Common myeloid progenitor, CD34-positive (primary cell): ENCODE measurements at regions not wholly inside any gene's neighbourhood (a gene's known extent, or its start where the extent isn't known, plus 50 kb on each side); places are given as distances from the start of the nearest gene placed in this dataset.

ENCODE experiments used
- CTCF ChIA-PET: fragments of 350-600 bp; sonication (Branson Sonifier 250); formaldehyde crosslinking; loops from one replicate; lab custom pipeline; 2021; ENCODE audit warnings: antibody characterized with exemption; lab: Charles Lee
- POLR2A ChIA-PET: fragments of 350-600 bp; sonication (Branson Sonifier 250); formaldehyde crosslinking; loops from one replicate; lab custom pipeline; 2021; ENCODE audit warnings: antibody characterized with exemption; lab: Charles Lee
- DNase-seq, 3 donors: peaks; one replicate each; pipeline versions ENCODE4 v3.0.0 to v3.0.0-alpha.2; 2013
- H3K27ac ChIP-seq, 2 experiments: 1 replicate in 1 of 2; 2 replicates in 1 of 2; pipeline ENCODE4 v1.7.0; 2013; ENCODE audit warnings: inconsistent platforms in 2 of 2, low read length in 2 of 2, mild to moderate bottlenecking in 2 of 2, low read depth in 1 of 2, moderate library complexity in 1 of 2; ENCODE audit not compliant: severe bottlenecking in 2 of 2, insufficient read depth in 1 of 2, poor library complexity in 1 of 2
- H3K27me3 ChIP-seq, 5 experiments: replicated peaks in 2 of 5; 1 replicate in 3 of 5; 2 replicates in 2 of 5; pipeline versions ENCODE4 v1.6.1 to v1.7.0; 2013; ENCODE audit warnings: low read length in 4 of 5, mild to moderate bottlenecking in 2 of 5, moderate library complexity in 2 of 5, inconsistent platforms in 1 of 5; ENCODE audit not compliant: insufficient read depth in 5 of 5, control insufficient read depth in 4 of 5
- H3K36me3 ChIP-seq, 4 experiments: 1 replicate in 2 of 4; 2 replicates in 2 of 4; pipeline versions ENCODE4 v1.6.1 to v1.7.0; 2013; ENCODE audit warnings: low read length in 3 of 4, control low read depth in 1 of 4, mild to moderate bottlenecking in 1 of 4; ENCODE audit not compliant: control insufficient read depth in 4 of 4, insufficient read depth in 4 of 4
- H3K4me1 ChIP-seq, 4 experiments: 1 replicate in 3 of 4; 2 replicates in 1 of 4; pipeline versions ENCODE4 v1.6.1 to v1.7.1; 2013; ENCODE audit warnings: low read length in 3 of 4, mild to moderate bottlenecking in 3 of 4, control low read depth in 1 of 4, inconsistent platforms in 1 of 4, moderate library complexity in 1 of 4; ENCODE audit not compliant: control insufficient read depth in 4 of 4, insufficient read depth in 4 of 4; ENCODE audit errors: control extremely low read depth in 1 of 4
- H3K4me3 ChIP-seq, 7 experiments: 1 replicate in 4 of 7; 2 replicates in 3 of 7; pipeline versions ENCODE4 v1.5.1 to v1.7.0; 2013; ENCODE audit warnings: mild to moderate bottlenecking in 7 of 7, low read length in 6 of 7, moderate library complexity in 6 of 7, inconsistent platforms in 2 of 7, low read depth in 2 of 7, control low read depth in 1 of 7; ENCODE audit not compliant: insufficient read depth in 4 of 7, control insufficient read depth in 1 of 7; ENCODE audit errors: extremely low read depth in 1 of 7
- H3K9me3 ChIP-seq, 5 experiments: 1 replicate in 4 of 5; 2 replicates in 1 of 5; pipeline versions ENCODE4 v1.6.1 to v1.7.1; 2013; ENCODE audit warnings: low read length in 4 of 5, mild to moderate bottlenecking in 2 of 5, inconsistent platforms in 1 of 5, low read depth in 1 of 5, moderate library complexity in 1 of 5; ENCODE audit not compliant: control insufficient read depth in 4 of 5, insufficient read depth in 2 of 5; ENCODE audit errors: control extremely low read depth in 1 of 5
- whole genome bisulfite sequencing: methylation state at CpG from one replicate; pipeline ENCODE4 v1.1.5; 2013; ENCODE audit not compliant: insufficient coverage; 5-methylcytosine and 5-hydroxymethylcytosine counted together

DNA sequence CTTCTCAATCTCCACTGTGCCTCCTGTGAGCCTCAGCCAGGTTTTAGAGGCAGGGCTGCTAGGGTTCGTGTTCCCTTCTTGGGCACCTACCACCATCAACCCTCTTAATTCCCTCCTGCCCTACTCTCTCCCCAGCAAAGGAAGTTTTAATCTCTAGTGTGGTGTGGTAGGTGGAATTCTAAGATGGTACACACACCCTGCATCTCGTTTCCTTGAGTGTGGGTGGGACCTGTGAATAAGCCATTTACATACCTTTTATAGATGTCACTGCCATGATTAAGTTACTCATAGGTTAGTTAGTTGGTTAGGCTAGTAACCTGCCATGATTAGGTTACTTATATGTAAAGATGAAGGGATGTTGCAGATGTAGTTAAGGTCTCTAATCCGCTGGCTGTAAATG, 114.8 kb upstream of the VRK1 start:
- ChIA-PET POLR2A (no interaction called here), CTCF (no interaction called here)
- Histone ChIP-seq H3K36me3 (no peaks in the 10 kb centered on the region), H3K9me3 (no peaks in the 10 kb centered on the region), H3K4me3 (no peak overlapping the region), H3K4me1 (no peaks in the 10 kb centered on the region), H3K27ac (no peak overlapping the region), H3K27me3 (peaks cover 0 to 2% (median 0%) of the 10 kb centered on the region in 5 experiments)
- WGBS = 100% methylated on average over 1 of the region's 3 CpGs
- DNase-seq = no peak

DNA sequence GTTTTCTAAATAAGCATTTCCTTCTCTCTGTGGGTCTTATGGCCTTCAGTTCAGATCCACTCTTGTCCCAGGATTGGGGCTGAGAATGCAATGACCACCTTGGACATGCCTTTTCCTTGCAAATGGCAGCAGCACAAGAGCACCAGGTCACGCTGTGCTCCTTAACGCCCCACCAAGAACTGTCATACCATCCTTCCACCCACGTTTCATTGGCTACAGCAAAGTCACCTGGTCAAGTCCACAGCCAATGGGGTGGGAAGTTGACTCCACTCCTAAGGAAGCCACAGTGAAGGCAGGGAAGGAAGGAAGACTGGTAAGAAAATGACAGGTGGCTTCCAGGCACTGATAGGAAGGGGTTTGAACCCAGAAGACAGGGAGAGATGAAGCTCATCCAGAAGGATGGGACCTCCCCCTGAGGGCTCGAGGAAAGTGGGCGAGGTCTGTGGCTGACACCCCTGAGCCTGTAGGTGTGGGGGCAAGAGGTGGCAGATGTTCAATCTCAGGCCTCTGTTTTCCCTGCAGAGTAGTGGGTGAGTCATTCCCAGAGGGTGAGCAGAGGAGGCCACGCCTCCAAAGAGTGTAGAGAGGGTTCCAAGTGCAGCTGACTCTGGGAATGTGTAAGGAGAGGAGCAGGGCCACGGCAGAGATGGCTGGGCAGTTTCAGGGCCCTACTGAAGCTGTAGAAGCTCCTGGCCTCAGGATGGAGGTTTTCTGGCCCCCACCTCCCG, 113.5 kb upstream of the VRK1 start:
- DNase-seq = no peak
- Histone ChIP-seq H3K4me1 (no peaks in the 10 kb centered on the region), H3K27me3 (peaks cover 0 to 2% (median 0%) of the 10 kb centered on the region in 5 experiments), H3K27ac (no peak overlapping the region), H3K4me3 (no peak overlapping the region), H3K9me3 (no peaks in the 10 kb centered on the region), H3K36me3 (no peaks in the 10 kb centered on the region)
- POLR2A ChIA-PET = no interaction called here
- 91% methylated on average over 5 of the region's 8 CpGs for WGBS
- CTCF ChIA-PET = no interaction called here

GRCh38 chr14:96686126-96686525, 111.1 kb upstream of the VRK1 start:
- WGBS = 100% methylated on average over 1 of the region's 3 CpGs
- ChIA-PET POLR2A (no interaction called here), CTCF (no interaction called here)
- peaks cover 0 to 3% (median 2%) of the 10 kb centered on the region in 5 experiments for H3K27me3 ChIP-seq
- peaks cover 0 to 2% (median 0%) of the 10 kb centered on the region in 5 experiments for H3K9me3 ChIP-seq
- no peaks in the 10 kb centered on the region for H3K4me1 ChIP-seq
- no peak overlapping the region for H3K27ac ChIP-seq
- no peak for DNase-seq
- no peak overlapping the region for H3K4me3 ChIP-seq
- no peaks in the 10 kb centered on the region for H3K36me3 ChIP-seq

- Histone ChIP-seq H3K27ac (no peak overlapping the region), H3K9me3 (peaks cover 0 to 3% (median 0%) of the 10 kb centered on the region in 5 experiments), H3K4me3 (no peak overlapping the region), H3K4me1 (no peaks in the 10 kb centered on the region), H3K36me3 (no peaks in the 10 kb centered on the region), H3K27me3 (peaks cover 0 to 3% (median 2%) of the 10 kb centered on the region in 5 experiments)
- CTCF ChIA-PET = no interaction called here
- no peak for DNase-seq
- POLR2A ChIA-PET = no interaction called here
- WGBS = no CpG with 5 or more reads among the region's 1 CpG
Observed at GRCh38 chr14:96688629-96689028, 108.6 kb upstream of the VRK1 start.

- POLR2A ChIA-PET = no interaction called here
- WGBS = 91% methylated on average over 4 of the region's 4 CpGs
- peaks cover 0 to 5% (median 1%) of the 10 kb centered on the region in 5 experiments for H3K27me3 ChIP-seq
Observed at GRCh38 chr14:96690713-96691383, 106.3 kb upstream of the VRK1 start.

GRCh38 chr14:96693252-96693820, 103.8 kb upstream of the VRK1 start:
- POLR2A ChIA-PET = no interaction called here

More at GRCh38 chr14:96690713-96691383, 106.3 kb upstream of the VRK1 start:
- no peaks in the 10 kb centered on the region for H3K4me1 ChIP-seq
- no peak overlapping the region for H3K4me3 ChIP-seq
- H3K9me3 ChIP-seq = peaks cover 0 to 3% (median 0%) of the 10 kb centered on the region in 5 experiments
- CTCF ChIA-PET = no interaction called here
- no peak overlapping the region for H3K27ac ChIP-seq
- DNase-seq = no peak
- H3K36me3 ChIP-seq = no peaks in the 10 kb centered on the region

GRCh38 chr14:96693987-96694386, 103.2 kb upstream of the VRK1 start:
- Histone ChIP-seq H3K27me3 (peaks cover 0 to 8% (median 1%) of the 10 kb centered on the region in 5 experiments), H3K4me1 (no peaks in the 10 kb centered on the region), H3K36me3 (no peaks in the 10 kb centered on the region), H3K9me3 (peaks cover 0 to 3% (median 0%) of the 10 kb centered on the region in 5 experiments), H3K27ac (no peak overlapping the region), H3K4me3 (no peak overlapping the region)
- WGBS = 78% methylated on average over 4 of the region's 4 CpGs
- POLR2A ChIA-PET = no interaction called here
- CTCF ChIA-PET = no interaction called here
- DNase-seq = no peak

More at GRCh38 chr14:96693252-96693820, 103.8 kb upstream of the VRK1 start:
- CTCF ChIA-PET = no interaction called here
- WGBS = 100% methylated on average over 1 of the region's 4 CpGs
- peaks cover 0 to 3% (median 0%) of the 10 kb centered on the region in 5 experiments for H3K9me3 ChIP-seq
- no peak overlapping the region for H3K4me3 ChIP-seq
- no peaks in the 10 kb centered on the region for H3K36me3 ChIP-seq
- no peak for DNase-seq
- H3K4me1 ChIP-seq = no peaks in the 10 kb centered on the region
- no peak overlapping the region for H3K27ac ChIP-seq
- H3K27me3 ChIP-seq = peaks cover 0 to 8% (median 1%) of the 10 kb centered on the region in 5 experiments
